Activated T-cell treated with anti-CD3 and anti-CD28 coated beads for 24 hours (primary cell): ENCODE measurements at regions not wholly inside any gene's neighbourhood (a gene's known extent, or its start where the extent isn't known, plus 50 kb on each side); places are given as distances from the start of the nearest gene placed in this dataset.

Experiments
- DNase-seq: peaks from one replicate; pipeline ENCODE4 v3.0.0-alpha.2; 2020; ENCODE audit warnings: low read depth

- DNase-seq = no peak
Measured at GRCh38 chr11:25886036-25886435, 445.9 kb upstream of the ANO3 start.

- no peak for DNase-seq
Measured at GRCh38 chr11:25890626-25891260, 441.2 kb upstream of the ANO3 start.

GRCh38 chr11:25891960-25892359 lies 440.0 kb upstream of the ANO3 start:
- no peak for DNase-seq

- DNase-seq = no peak
Measured at GRCh38 chr11:25899617-25900160, 432.2 kb upstream of the ANO3 start.

- no peak for DNase-seq
Measured at GRCh38 chr11:25900814-25901213, 431.1 kb upstream of the ANO3 start.

- no peak for DNase-seq
Measured at GRCh38 chr11:25901415-25901814, 430.5 kb upstream of the ANO3 start.

GRCh38 chr11:25902476-25902875 lies 429.5 kb upstream of the ANO3 start:
- DNase-seq = no peak

GRCh38 chr11:25908726-25909125 lies 423.2 kb upstream of the ANO3 start:
- DNase-seq = no peak

GRCh38 chr11:25910086-25910485 lies 421.8 kb upstream of the ANO3 start:
- no peak for DNase-seq

- DNase-seq = no peak
Measured at GRCh38 chr11:25920356-25920755, 411.6 kb upstream of the ANO3 start.

GRCh38 chr11:25924586-25924985 lies 407.3 kb upstream of the ANO3 start:
- no peak for DNase-seq

- DNase-seq = no peak
Measured at GRCh38 chr11:25925359-25925758, 406.6 kb upstream of the ANO3 start.

GRCh38 chr11:25927411-25927953 lies 404.4 kb upstream of the ANO3 start:
- DNase-seq = no peak

- DNase-seq = no peak
Measured at GRCh38 chr11:25928076-25928475, 403.9 kb upstream of the ANO3 start.

- no peak for DNase-seq
Measured at GRCh38 chr11:25938952-25939351, 393.0 kb upstream of the ANO3 start.

GRCh38 chr11:25939691-25940090 lies 392.2 kb upstream of the ANO3 start:
- no peak for DNase-seq

- DNase-seq = no peak
Measured at GRCh38 chr11:25941353-25941752, 390.6 kb upstream of the ANO3 start.

- DNase-seq = no peak
Measured at GRCh38 chr11:25943031-25943430, 388.9 kb upstream of the ANO3 start.

GRCh38 chr11:25943777-25944661 lies 387.9 kb upstream of the ANO3 start:
- DNase-seq = no peak

GRCh38 chr11:25949918-25950317 lies 382.0 kb upstream of the ANO3 start:
- DNase-seq = no peak

- DNase-seq = no peak
Measured at GRCh38 chr11:25953006-25953405, 378.9 kb upstream of the ANO3 start.

- DNase-seq = no peak
Measured at GRCh38 chr11:25958045-25958444, 373.9 kb upstream of the ANO3 start.

- no peak for DNase-seq
Measured at GRCh38 chr11:25961539-25961938, 370.4 kb upstream of the ANO3 start.
